Endothelial cell of umbilical vein (primary cell): ENCODE measurements at regions not wholly inside any gene's neighbourhood (a gene's known extent, or its start where the extent isn't known, plus 50 kb on each side); places are given as distances from the start of the nearest gene placed in this dataset.

Source experiments
- BruUV-seq: library from RNA; stranded (reverse); fragments of 400-500 nt; replicated peaks from 2 replicates; lab custom pipeline; 2021; lab: Mats Ljungman, UMichigan
- CTCF ChIA-PET: fragments of 300-600, 350-600 bp; sonication (Branson Sonifier 250); formaldehyde crosslinking; loops from one replicate; lab custom pipeline; 2021; ENCODE audit warnings: antibody characterized with exemption, inconsistent platforms; lab: Charles Lee
- POLR2A ChIA-PET: fragments of 300-600, 350-600 bp; sonication (Branson Sonifier 250); formaldehyde crosslinking; loops from one replicate; lab custom pipeline; 2021; ENCODE audit warnings: antibody characterized with exemption, inconsistent platforms; lab: Charles Lee
- DNase-seq: peaks from one replicate; pipeline ENCODE4 v3.0.0-alpha.2; 2011; ENCODE audit warnings: low read depth, low spot score
- FAIRE-seq: peaks from 2 replicates; lab custom pipeline; 2011; peaks lifted over from hg19 to GRCh38; lab: Jason Lieb, UNC
- H2AFZ ChIP-seq: 2 replicates; pipeline ENCODE4 v1.6.0; 2012; ENCODE audit warnings: low read depth, low read length, control low read depth, inconsistent platforms
- H3K27ac ChIP-seq: 2 replicates; pipeline ENCODE4 v1.5.1; 2011; ENCODE audit warnings: low read depth, mild to moderate bottlenecking, control low read depth, low read length, moderate library complexity; ENCODE audit not compliant: insufficient read depth
- H3K27me3 ChIP-seq, 2 experiments: 2 replicates each; pipeline versions ENCODE4 v1.6.0 to v1.6.1; 2011; ENCODE audit warnings: low read length in 2 of 2, mixed read lengths in 1 of 2; ENCODE audit not compliant: control insufficient read depth in 2 of 2, insufficient read depth in 2 of 2
- H3K36me3 ChIP-seq, 2 experiments: 2 replicates in 1 of 2; 3 replicates in 1 of 2; pipeline ENCODE4 v1.5.1; 2011; ENCODE audit warnings: low read length in 2 of 2, mild to moderate bottlenecking in 1 of 2, moderate library complexity in 1 of 2; ENCODE audit not compliant: control insufficient read depth in 2 of 2, insufficient read depth in 2 of 2; ENCODE audit errors: extremely low read depth in 1 of 2
- H3K4me1 ChIP-seq: 3 replicates; pipeline ENCODE4 v1.5.1; 2011; ENCODE audit warnings: mild to moderate bottlenecking, low read length; ENCODE audit not compliant: control insufficient read depth, insufficient read depth; ENCODE audit errors: extremely low read depth
- H3K4me2 ChIP-seq: 2 replicates; pipeline ENCODE4 v1.6.1; 2011; ENCODE audit warnings: low read length, control low read depth, mixed read lengths; ENCODE audit not compliant: insufficient read depth
- H3K4me3 ChIP-seq, 3 experiments: fragments of 200-600 bp in 1 of 3; sonication (generic), shearing (Covaris generic) in 1 of 3; replicated peaks in 1 of 3; 2 replicates each; pipeline ENCODE4 v1.5.1; 2011 to 2016; ENCODE audit warnings: control low read depth in 3 of 3, low read length in 3 of 3, mild to moderate bottlenecking in 2 of 3, inconsistent platforms in 1 of 3, low read depth in 1 of 3, moderate library complexity in 1 of 3; ENCODE audit not compliant: insufficient read depth in 1 of 3
- H3K79me2 ChIP-seq: 2 replicates; pipeline ENCODE4 v1.6.0; 2012; ENCODE audit warnings: low read length, inconsistent platforms; ENCODE audit not compliant: control insufficient read depth, insufficient read depth
- H3K9ac ChIP-seq: replicated peaks from 2 replicates; pipeline ENCODE3; 2011; ENCODE audit warnings: low read length, control low read depth; ENCODE audit not compliant: insufficient read depth; ENCODE audit errors: extremely low read depth
- H3K9me1 ChIP-seq: replicated peaks from 3 replicates; pipeline ENCODE4 v1.6.0; 2011; ENCODE audit warnings: mild to moderate bottlenecking, low read length; ENCODE audit not compliant: control insufficient read depth, insufficient read depth; ENCODE audit errors: extremely low read depth
- H3K9me3 ChIP-seq: replicated peaks from 2 replicates; pipeline ENCODE4 v1.5.1; 2012; ENCODE audit warnings: low read length, inconsistent platforms; ENCODE audit not compliant: control insufficient read depth, insufficient read depth
- H4K20me1 ChIP-seq: replicated peaks from 2 replicates; pipeline ENCODE3; 2011; ENCODE audit warnings: mild to moderate bottlenecking, low read length; ENCODE audit not compliant: control insufficient read depth, insufficient read depth; ENCODE audit errors: extremely low read depth
- EZH2 ChIP-seq: IDR thresholded peaks from 2 replicates; pipeline ENCODE4 v1.6.1; 2012; ENCODE audit warnings: borderline replicate concordance, low read depth, mild to moderate bottlenecking, moderate library complexity, low read length, inconsistent platforms; ENCODE audit not compliant: severe bottlenecking
- FOS ChIP-seq: IDR thresholded peaks from 2 replicates; pipeline ENCODE4 v1.6.1; 2011; ENCODE audit warnings: mild to moderate bottlenecking, low read length, moderate library complexity, borderline replicate concordance; ENCODE audit not compliant: insufficient read depth
- GATA2 ChIP-seq: IDR thresholded peaks from 2 replicates; pipeline ENCODE4 v1.7.0; 2011; ENCODE audit warnings: low read depth, mild to moderate bottlenecking, moderate library complexity, mixed read lengths, low read length; ENCODE audit not compliant: insufficient read length, insufficient read depth
- JUN ChIP-seq: IDR thresholded peaks from 2 replicates; pipeline ENCODE4 v1.6.1; 2011; ENCODE audit warnings: borderline replicate concordance, low read depth; ENCODE audit not compliant: insufficient read length, insufficient read depth
- MAX ChIP-seq: IDR thresholded peaks from 2 replicates; pipeline ENCODE4 v1.6.1; 2011; ENCODE audit not compliant: insufficient read depth, insufficient read length
- MYC ChIP-seq: IDR thresholded peaks from one replicate; pipeline ENCODE4 v1.6.1; 2011; ENCODE audit warnings: mild to moderate bottlenecking, low read depth, low read length
- POLR2A ChIP-seq: IDR thresholded peaks from 2 replicates; pipeline ENCODE4 v1.6.1; 2012; ENCODE audit warnings: low read depth, mild to moderate bottlenecking, control low read depth, low read length
- POLR2AphosphoS5 ChIP-seq: IDR thresholded peaks from 2 replicates; pipeline ENCODE4 v1.6.1; 2012; ENCODE audit warnings: low read depth, mild to moderate bottlenecking, control low read depth, low read length, moderate library complexity; ENCODE audit not compliant: insufficient read depth
- dilution Hi-C: fragments of 300-500 bp; cut with MboI; formaldehyde crosslinking; loops from one replicate; pipeline ENCODE4 v1.15.0; 2019; ENCODE audit warnings: low sequenced_read_pairs; ENCODE audit not compliant: extremely low pct_ligation_motif_present
- intact Hi-C: fragments of 100-400 bp; cut with micrococcal nuclease; formaldehyde crosslinking; loops from one replicate; pipeline ENCODE4 v1.10.0; 2022
- TF ChIP-seq, protein P1 (sequence below), 2 donors: IDR thresholded peaks; 1 replicate in 1 of 2; 2 replicates in 1 of 2; pipeline ENCODE4 v1.5.1; 2011; ENCODE audit warnings: low read length in 2 of 2, mild to moderate bottlenecking in 2 of 2, moderate library complexity in 2 of 2, control low read depth in 1 of 2, inconsistent platforms in 1 of 2, low read depth in 1 of 2; ENCODE audit not compliant: insufficient read depth in 1 of 2; ENCODE audit errors: extremely low read depth in 1 of 2

GRCh38 chr18:69128566-69128965 is 272.1 kb upstream of the DOK6 start:
- no peak overlapping the region for H3K27ac ChIP-seq
- H3K4me1 ChIP-seq: no peaks in the 10 kb centered on the region
- POLR2A ChIA-PET: no interaction called here
- TF ChIP-seq POLR2AphosphoS5: no peak
- TF ChIP-seq, protein P1, sequence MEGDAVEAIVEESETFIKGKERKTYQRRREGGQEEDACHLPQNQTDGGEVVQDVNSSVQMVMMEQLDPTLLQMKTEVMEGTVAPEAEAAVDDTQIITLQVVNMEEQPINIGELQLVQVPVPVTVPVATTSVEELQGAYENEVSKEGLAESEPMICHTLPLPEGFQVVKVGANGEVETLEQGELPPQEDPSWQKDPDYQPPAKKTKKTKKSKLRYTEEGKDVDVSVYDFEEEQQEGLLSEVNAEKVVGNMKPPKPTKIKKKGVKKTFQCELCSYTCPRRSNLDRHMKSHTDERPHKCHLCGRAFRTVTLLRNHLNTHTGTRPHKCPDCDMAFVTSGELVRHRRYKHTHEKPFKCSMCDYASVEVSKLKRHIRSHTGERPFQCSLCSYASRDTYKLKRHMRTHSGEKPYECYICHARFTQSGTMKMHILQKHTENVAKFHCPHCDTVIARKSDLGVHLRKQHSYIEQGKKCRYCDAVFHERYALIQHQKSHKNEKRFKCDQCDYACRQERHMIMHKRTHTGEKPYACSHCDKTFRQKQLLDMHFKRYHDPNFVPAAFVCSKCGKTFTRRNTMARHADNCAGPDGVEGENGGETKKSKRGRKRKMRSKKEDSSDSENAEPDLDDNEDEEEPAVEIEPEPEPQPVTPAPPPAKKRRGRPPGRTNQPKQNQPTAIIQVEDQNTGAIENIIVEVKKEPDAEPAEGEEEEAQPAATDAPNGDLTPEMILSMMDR (IDR thresholded peaks at IDR 0.05; ENCODE audit: extremely low read depth in 1 of 2, insufficient read depth in 1 of 2, low read depth in 1 of 2, low read length in 2 of 2): no peak
- no peak for TF ChIP-seq MAX
- TF ChIP-seq GATA2: no peak
- no peak for TF ChIP-seq MYC
- TF ChIP-seq FOS: no peak
- no peak for TF ChIP-seq POLR2A
- TF ChIP-seq JUN: no peak
- TF ChIP-seq EZH2: no peak
- DNase-seq (no peak), FAIRE-seq (no peak)
- no peak overlapping the region for H3K4me2 ChIP-seq
- no peaks in the 10 kb centered on the region for H3K79me2 ChIP-seq
- CTCF ChIA-PET: no interaction called here
- no TSS peak for BruUV-seq
- no peaks in the 10 kb centered on the region for H3K9me3 ChIP-seq
- no peak overlapping the region for H3K4me3 ChIP-seq
- intact Hi-C loops: no loop called here
- H3K27me3 ChIP-seq: no peaks in the 10 kb centered on the region
- dilution Hi-C loops: no loop called here
- no peaks in the 10 kb centered on the region for H3K9me1 ChIP-seq
- no peaks in the 10 kb centered on the region for H4K20me1 ChIP-seq
- no peak overlapping the region for H2AFZ ChIP-seq
- H3K9ac ChIP-seq: no peak overlapping the region
- H3K36me3 ChIP-seq: no peaks in the 10 kb centered on the region
